Karpas-422 (cell line): ENCODE measurements at regions not wholly inside any gene's neighbourhood (a gene's known extent, or its start where the extent isn't known, plus 50 kb on each side); places are given as distances from the start of the nearest gene placed in this dataset.
A peak's percentile ranks its signal among the peaks of the same experiment; 100 is the strongest.
"Not testable (repeated sequence)": the region's sequence is repeated elsewhere in the genome, so short reads cannot be mapped to it uniquely, and the experiment has no call there.

Experiments used
- DNase-seq: peaks from one replicate; pipeline ENCODE4 v3.0.0-alpha.2; 2015
- H2AFZ ChIP-seq: fragments of 200-600 bp; sonication (generic); 2 replicates; pipeline ENCODE4 v1.6.1; 2014; ENCODE audit warnings: antibody characterized with exemption, low read length, mixed read lengths
- H3K27ac ChIP-seq: fragments of 200-600 bp; sonication (generic); 2 replicates; pipeline ENCODE4 v1.5.1; 2014; ENCODE audit warnings: mild to moderate bottlenecking, low read length, moderate library complexity
- H3K27me3 ChIP-seq: fragments of 200-600 bp; sonication (generic); 2 replicates; pipeline ENCODE4 v1.6.1; 2014; ENCODE audit warnings: low read length, mixed read lengths
- H3K36me3 ChIP-seq: fragments of 200-600 bp; sonication (generic); 2 replicates; pipeline ENCODE4 v1.6.1; 2014; ENCODE audit warnings: low read length, mixed read lengths; ENCODE audit not compliant: insufficient read depth
- H3K4me1 ChIP-seq: fragments of 200-600 bp; sonication (generic); 2 replicates; pipeline ENCODE4 v1.6.1; 2014; ENCODE audit warnings: mild to moderate bottlenecking, low read length, mixed read lengths
- H3K4me2 ChIP-seq: fragments of 200-600 bp; sonication (generic); 2 replicates; pipeline ENCODE4 v1.6.1; 2014; ENCODE audit warnings: low read length, low read depth, mild to moderate bottlenecking; ENCODE audit not compliant: poor library complexity, severe bottlenecking
- H3K4me3 ChIP-seq: fragments of 200-600 bp; sonication (generic); 2 replicates; pipeline ENCODE4 v1.5.1; 2014; ENCODE audit warnings: mild to moderate bottlenecking, antibody characterized with exemption, low read length, mixed read lengths
- H3K79me2 ChIP-seq: fragments of 200-600 bp; sonication (generic); 2 replicates; pipeline ENCODE4 v1.6.1; 2014; ENCODE audit warnings: mild to moderate bottlenecking, low read length, mixed read lengths
- H3K9ac ChIP-seq: fragments of 200-600 bp; sonication (generic); 2 replicates; pipeline ENCODE4 v1.6.0; 2014; ENCODE audit warnings: low read length
- H3K9me2 ChIP-seq: fragments of 200-600 bp; sonication (generic), shearing (Covaris generic); replicated peaks from 2 replicates; pipeline ENCODE4 v1.6.0; 2014; ENCODE audit warnings: mild to moderate bottlenecking, low read length, moderate library complexity; ENCODE audit not compliant: insufficient read depth
- H3K9me3 ChIP-seq: fragments of 300-700, 200-600 bp; sonication (generic); 2 replicates; pipeline ENCODE4 v1.6.1; 2014; ENCODE audit warnings: low read length, mixed read lengths
- H4K20me1 ChIP-seq: fragments of 200-600 bp; sonication (generic); 2 replicates; pipeline ENCODE4 v1.6.1; 2014; ENCODE audit warnings: mild to moderate bottlenecking, antibody characterized with exemption, low read length, low read depth; ENCODE audit not compliant: insufficient read depth

GRCh38 chr1:93757256-93758036 lies 75.8 kb upstream of the BCAR3 start:
- Histone ChIP-seq H3K4me2 (no peak overlapping the region), H2AFZ (no peak overlapping the region), H4K20me1 (peaks cover 10% of the 10 kb centered on the region; the same call in 1 of the 2 replicates), H3K27ac (no peak overlapping the region), H3K27me3 (no peaks in the 10 kb centered on the region), H3K9me3 (no peaks in the 10 kb centered on the region), H3K4me1 (no peaks in the 10 kb centered on the region), H3K4me3 (no peak overlapping the region), H3K36me3 (no peaks in the 10 kb centered on the region), H3K9ac (no peak overlapping the region), H3K79me2 (no peaks in the 10 kb centered on the region), H3K9me2 (no peaks in the 10 kb centered on the region)
- DNase-seq = no peak

GRCh38 chr1:93756657-93757056 lies 75.0 kb upstream of the BCAR3 start:
- Histone ChIP-seq H3K27me3 (no peaks in the 10 kb centered on the region), H4K20me1 (peaks cover 10% of the 10 kb centered on the region; the same call in 1 of the 2 replicates), H3K36me3 (no peaks in the 10 kb centered on the region), H2AFZ (no peak overlapping the region), H3K4me2 (no peak overlapping the region), H3K4me3 (no peak overlapping the region), H3K79me2 (no peaks in the 10 kb centered on the region), H3K9ac (no peak overlapping the region), H3K9me2 (no peaks in the 10 kb centered on the region), H3K9me3 (no peaks in the 10 kb centered on the region), H3K4me1 (no peaks in the 10 kb centered on the region), H3K27ac (no peak overlapping the region)
- DNase-seq = no peak

GRCh38 chr1:93755251-93755715 lies 73.6 kb upstream of the BCAR3 start:
- not testable (repeated sequence) for H3K27me3 ChIP-seq, H3K79me2 ChIP-seq, DNase-seq, H3K4me3 ChIP-seq, H3K4me2 ChIP-seq, H3K27ac ChIP-seq, H2AFZ ChIP-seq, H3K36me3 ChIP-seq, H3K9ac ChIP-seq, H3K9me2 ChIP-seq, H3K9me3 ChIP-seq
- H3K4me1 ChIP-seq = peaks cover 12% of the 10 kb centered on the region
- H4K20me1 ChIP-seq = peaks cover 14% of the 10 kb centered on the region; the same call in 1 of the 2 replicates

- Histone ChIP-seq H2AFZ (no peak overlapping the region), H3K9ac (no peak overlapping the region), H3K9me3 (no peaks in the 10 kb centered on the region), H3K27ac (no peak overlapping the region), H3K4me2 (no peak overlapping the region), H3K4me3 (no peak overlapping the region), H3K79me2 (no peaks in the 10 kb centered on the region), H3K27me3 (no peaks in the 10 kb centered on the region), H3K4me1 (peaks cover 24% of the 10 kb centered on the region), H4K20me1 (peaks cover 14% of the 10 kb centered on the region; the same call in 1 of the 2 replicates), H3K9me2 (no peaks in the 10 kb centered on the region), H3K36me3 (no peaks in the 10 kb centered on the region)
- no peak for DNase-seq
Measured at GRCh38 chr1:93753791-93754763, 72.4 kb upstream of the BCAR3 start.

- Histone ChIP-seq H3K79me2 (no peaks in the 10 kb centered on the region), H3K4me1 (peaks cover 28% of the 10 kb centered on the region), H3K27me3 (0 out of 2 replicates have a peak, but pooled peaks cover 3% of the 10 kb centered on the region), H2AFZ (no peak overlapping the region), H3K4me3 (no peak overlapping the region), H3K9me2 (no peaks in the 10 kb centered on the region), H3K36me3 (no peaks in the 10 kb centered on the region; the same call in 1 of the 2 replicates), H3K9me3 (peaks cover 5% of the 10 kb centered on the region; the same call in 1 of the 2 replicates), H4K20me1 (peaks cover 10% of the 10 kb centered on the region; the same call in 1 of the 2 replicates), H3K9ac (no peak overlapping the region), H3K4me2 (peak overlapping the region; percentile 77), H3K27ac (no peak overlapping the region)
- no peak for DNase-seq
Measured at GRCh38 chr1:93751377-93752250, 70.0 kb upstream of the BCAR3 start.

- H3K4me3 ChIP-seq = no peak overlapping the region
- H3K79me2 ChIP-seq = no peaks in the 10 kb centered on the region
- peaks cover 10% of the 10 kb centered on the region; the same call in 1 of the 2 replicates for H4K20me1 ChIP-seq
- DNase-seq = peak; percentile 47
- no peak overlapping the region for H3K9ac ChIP-seq
- H3K4me1 ChIP-seq = peaks cover 28% of the 10 kb centered on the region
- peak overlapping the region; percentile 77 for H3K4me2 ChIP-seq
- no peak overlapping the region for H3K27ac ChIP-seq
- H2AFZ ChIP-seq = no peak overlapping the region
- H3K27me3 ChIP-seq = 0 out of 2 replicates have a peak, but pooled peaks cover 3% of the 10 kb centered on the region
- H3K36me3 ChIP-seq = no peaks in the 10 kb centered on the region; the same call in 1 of the 2 replicates
- H3K9me2 ChIP-seq = no peaks in the 10 kb centered on the region
- peaks cover 5% of the 10 kb centered on the region; the same call in 1 of the 2 replicates for H3K9me3 ChIP-seq
Measured at GRCh38 chr1:93750955-93751354, 69.3 kb upstream of the BCAR3 start.

- no peaks in the 10 kb centered on the region for H3K9me2 ChIP-seq
- H3K4me2 ChIP-seq = peak overlapping the region; percentile 77
- peak; percentile 88 for DNase-seq
- no peak overlapping the region for H3K9ac ChIP-seq
- H3K9me3 ChIP-seq = peaks cover 5% of the 10 kb centered on the region; the same call in 1 of the 2 replicates
- H4K20me1 ChIP-seq = peaks cover 10% of the 10 kb centered on the region; the same call in 1 of the 2 replicates
- H3K4me1 ChIP-seq = peaks cover 28% of the 10 kb centered on the region
- H2AFZ ChIP-seq = no peak overlapping the region
- H3K4me3 ChIP-seq = peak overlapping the region; percentile 44
- H3K36me3 ChIP-seq = no peaks in the 10 kb centered on the region; the same call in 1 of the 2 replicates
- H3K79me2 ChIP-seq = no peaks in the 10 kb centered on the region
- H3K27ac ChIP-seq = peak overlapping the region; percentile 72
- H3K27me3 ChIP-seq = 0 out of 2 replicates have a peak, but pooled peaks cover 3% of the 10 kb centered on the region
Measured at GRCh38 chr1:93749894-93750301, 68.3 kb upstream of the BCAR3 start.
